RWPE1 (cell line): ENCODE measurements at regions not wholly inside any gene's neighbourhood (a gene's known extent, or its start where the extent isn't known, plus 50 kb on each side); places are given as distances from the start of the nearest gene placed in this dataset.
"Not testable (repeated sequence)": the region's sequence is repeated elsewhere in the genome, so short reads cannot be mapped to it uniquely, and the experiment has no call there.

Experiments
- CTCF ChIA-PET: fragments of 350-600 bp; sonication (Branson Sonifier 250); formaldehyde crosslinking; extraction: SDS; loops from one replicate; lab custom pipeline; 2021; lab: Yijun Ruan, JAX
- POLR2A ChIA-PET: fragments of 400-600 bp; formaldehyde crosslinking; extraction: SDS; loops from one replicate; lab custom pipeline; 2020; ENCODE audit warnings: antibody characterized with exemption; ENCODE audit not compliant: low non-redundant PET; lab: Yijun Ruan, JAX
- DNase-seq: peaks from one replicate; pipeline ENCODE4 v3.0.0; 2012; ENCODE audit warnings: low spot score
- H3K27ac ChIP-seq: fragments of 450-650 bp; 2 replicates; pipeline ENCODE4 v1.5.1; 2017
- TF ChIP-seq, protein P1 (sequence below): fragments of 450-650 bp; conservative IDR thresholded peaks from 2 replicates; pipeline ENCODE4 v1.5.1; 2017; ENCODE audit warnings: low read depth, mild to moderate bottlenecking

DNA sequence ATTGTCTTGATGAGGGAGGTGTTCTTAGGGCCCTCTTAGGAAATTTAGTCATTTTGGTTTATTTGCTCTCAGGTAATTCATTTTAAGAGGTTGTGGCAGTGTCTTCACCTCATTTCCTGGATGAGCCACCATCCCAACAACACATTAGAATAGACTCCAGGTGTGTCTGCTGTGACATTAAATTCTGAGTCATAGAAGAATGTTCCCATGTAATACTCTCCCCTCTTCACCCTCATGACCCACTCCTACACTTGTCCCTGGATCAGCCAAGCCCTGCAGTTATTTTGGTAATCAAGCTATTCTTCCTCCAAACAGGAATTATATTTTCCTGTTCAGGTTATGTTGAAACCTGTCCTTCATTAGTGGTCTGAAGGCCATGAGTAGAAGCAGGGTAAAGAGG lies 944.1 kb downstream of the SORCS3 start:
- peak; percentile 13 for DNase-seq
- ChIA-PET POLR2A (no interaction called here), CTCF (no interaction called here)
- H3K27ac ChIP-seq = no peak overlapping the region
- TF ChIP-seq, protein P1, sequence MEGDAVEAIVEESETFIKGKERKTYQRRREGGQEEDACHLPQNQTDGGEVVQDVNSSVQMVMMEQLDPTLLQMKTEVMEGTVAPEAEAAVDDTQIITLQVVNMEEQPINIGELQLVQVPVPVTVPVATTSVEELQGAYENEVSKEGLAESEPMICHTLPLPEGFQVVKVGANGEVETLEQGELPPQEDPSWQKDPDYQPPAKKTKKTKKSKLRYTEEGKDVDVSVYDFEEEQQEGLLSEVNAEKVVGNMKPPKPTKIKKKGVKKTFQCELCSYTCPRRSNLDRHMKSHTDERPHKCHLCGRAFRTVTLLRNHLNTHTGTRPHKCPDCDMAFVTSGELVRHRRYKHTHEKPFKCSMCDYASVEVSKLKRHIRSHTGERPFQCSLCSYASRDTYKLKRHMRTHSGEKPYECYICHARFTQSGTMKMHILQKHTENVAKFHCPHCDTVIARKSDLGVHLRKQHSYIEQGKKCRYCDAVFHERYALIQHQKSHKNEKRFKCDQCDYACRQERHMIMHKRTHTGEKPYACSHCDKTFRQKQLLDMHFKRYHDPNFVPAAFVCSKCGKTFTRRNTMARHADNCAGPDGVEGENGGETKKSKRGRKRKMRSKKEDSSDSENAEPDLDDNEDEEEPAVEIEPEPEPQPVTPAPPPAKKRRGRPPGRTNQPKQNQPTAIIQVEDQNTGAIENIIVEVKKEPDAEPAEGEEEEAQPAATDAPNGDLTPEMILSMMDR = no peak

DNA sequence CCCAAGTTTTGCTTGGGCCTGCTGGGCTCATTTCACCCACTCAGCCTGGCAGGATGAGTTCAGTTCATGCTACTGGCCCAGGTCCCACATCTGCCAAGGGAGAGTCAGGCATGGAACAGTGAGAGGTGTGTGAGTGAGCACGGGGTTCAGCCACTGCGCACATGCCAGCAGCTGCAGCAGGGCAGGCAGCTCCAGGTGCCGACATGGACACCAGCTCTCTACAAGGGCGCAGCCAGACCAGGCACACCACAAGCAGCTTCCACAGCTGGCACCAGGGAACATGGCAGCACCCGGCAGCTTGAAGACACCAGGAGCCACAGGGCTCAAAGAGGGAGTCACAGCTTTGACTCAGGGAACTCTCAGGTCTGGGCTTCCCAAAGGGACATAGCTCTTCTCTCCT lies 938.0 kb downstream of the SORCS3 start:
- no peak overlapping the region for H3K27ac ChIP-seq
- CTCF ChIA-PET = interaction anchor here (0.6 kb wide), 1 partner anchor 749 kb away, joined by 4 read pairs; no protein-coding TSS in a partner anchor
- TF ChIP-seq, protein P1 = no peak
- POLR2A ChIA-PET = no interaction called here
- no peak for DNase-seq

DNA sequence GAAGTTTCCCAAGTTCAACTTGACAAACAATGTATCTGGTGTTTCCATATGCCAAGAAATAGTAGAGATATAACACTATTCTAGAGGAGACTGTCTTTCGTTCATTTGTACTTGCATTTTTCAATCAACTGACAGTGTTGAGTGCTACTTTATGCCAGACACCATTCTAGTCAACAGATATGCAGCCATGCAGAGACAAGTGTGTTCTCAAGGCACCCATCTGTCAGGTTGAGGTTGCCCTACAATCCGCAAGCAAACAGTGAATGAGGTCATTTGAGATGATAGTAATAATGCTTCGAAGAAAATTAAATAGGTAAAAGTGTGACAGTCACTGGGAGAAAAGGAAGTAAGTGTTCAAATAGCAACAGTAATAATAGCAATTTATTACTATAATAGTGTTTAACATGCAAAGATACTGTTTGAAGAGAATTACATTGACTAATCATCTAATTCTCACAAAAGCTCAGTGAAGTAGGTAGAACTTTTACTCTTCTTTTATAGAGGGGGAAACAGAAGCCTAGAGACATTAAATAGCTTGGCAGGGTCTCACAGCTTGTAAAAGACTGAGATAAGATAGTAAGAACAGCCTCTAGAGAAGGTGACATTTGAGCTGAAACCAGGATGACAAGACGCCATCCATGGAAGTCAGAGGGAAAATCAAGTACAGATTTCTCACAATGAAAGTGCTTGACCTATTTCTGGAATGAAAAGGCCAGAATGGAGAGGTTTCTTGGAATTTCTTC lies 936.9 kb downstream of the SORCS3 start:
- TF ChIP-seq, protein P1 = no peak
- ChIA-PET POLR2A (no interaction called here), CTCF (no interaction called here)
- DNase-seq = no peak
- H3K27ac ChIP-seq = no peak overlapping the region

DNA sequence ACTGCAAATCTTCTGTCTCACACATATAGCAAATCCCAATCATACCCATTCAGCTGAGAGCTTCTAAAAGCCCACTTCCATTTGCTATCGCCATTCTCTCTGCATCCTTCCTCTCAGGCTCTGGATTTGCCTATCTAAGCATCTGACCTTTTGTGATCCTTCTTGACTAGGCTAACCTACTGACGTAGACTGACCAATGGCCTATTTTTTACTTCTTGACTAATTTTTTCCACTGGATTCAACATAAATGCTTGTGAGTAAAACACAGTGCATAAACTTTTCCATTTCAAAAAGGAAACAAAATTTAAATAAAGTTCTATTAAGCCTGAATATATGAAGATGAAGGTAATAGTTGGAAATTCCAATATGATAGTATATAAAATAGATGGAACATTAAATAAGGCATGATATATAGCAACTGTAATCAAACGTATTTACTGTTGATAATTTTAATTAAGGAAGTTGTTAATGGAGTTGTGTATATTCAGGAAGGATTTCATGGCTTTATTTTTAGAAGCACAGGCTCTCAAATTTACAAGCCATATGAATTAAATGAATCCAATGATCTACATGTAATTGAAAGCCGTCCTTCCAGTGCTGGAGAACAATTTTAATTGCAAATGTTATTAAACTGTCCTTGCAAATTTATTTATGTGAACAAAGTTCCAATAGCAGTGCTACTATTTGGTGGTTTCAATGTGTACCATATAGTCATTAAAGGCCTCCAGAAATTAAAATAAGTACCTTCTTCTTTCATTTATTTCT lies 918.4 kb downstream of the SORCS3 start:
- DNase-seq = no peak
- CTCF ChIA-PET = interaction anchor here (0.9 kb wide), 1 partner anchor 8 kb away, joined by 3 read pairs; no protein-coding TSS in a partner anchor
- TF ChIP-seq, protein P1 = no peak
- POLR2A ChIA-PET = no interaction called here
- H3K27ac ChIP-seq = no peak overlapping the region

DNA sequence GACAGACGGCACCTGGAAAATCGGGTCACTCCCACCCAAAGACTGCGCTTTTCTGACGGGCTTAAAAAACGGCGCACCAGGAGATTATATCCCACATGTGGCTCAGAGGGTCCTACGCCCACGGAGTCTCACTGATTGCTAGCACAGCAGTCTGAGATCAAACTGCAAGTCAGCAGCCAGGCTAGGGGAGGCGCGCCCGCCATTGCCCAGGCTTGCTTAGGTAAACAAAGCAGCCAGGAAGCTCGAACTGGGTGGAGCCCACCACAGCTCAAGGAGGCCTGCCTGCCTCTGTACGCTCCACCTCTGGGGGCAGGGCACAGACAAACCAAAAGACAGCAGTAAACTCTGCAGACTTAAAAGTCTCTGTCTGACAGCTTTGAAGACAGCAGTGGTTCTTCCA lies 909.4 kb downstream of the SORCS3 start:
- POLR2A ChIA-PET, H3K27ac ChIP-seq, CTCF ChIA-PET, DNase-seq: not testable (repeated sequence)

DNA sequence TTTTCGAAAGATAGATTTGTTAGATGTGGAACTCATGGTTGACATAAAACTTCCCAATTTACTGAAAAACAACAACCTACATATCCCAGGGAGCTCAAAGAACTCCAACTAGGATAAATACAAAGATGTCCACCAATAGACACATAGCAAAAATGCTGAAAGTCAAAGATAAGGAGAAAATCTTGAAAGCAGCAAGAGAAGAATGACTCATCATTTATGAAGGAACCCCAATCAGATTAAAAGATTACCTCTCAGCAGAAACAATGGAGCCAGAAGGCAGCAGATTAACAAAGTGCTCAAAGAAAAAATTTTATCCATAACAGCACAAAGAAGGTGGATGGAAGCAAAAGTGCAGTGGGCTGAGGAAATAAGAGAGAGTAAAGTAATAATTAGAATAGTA lies 908.6 kb downstream of the SORCS3 start:
- TF ChIP-seq, protein P1 = no peak
- no peak overlapping the region for H3K27ac ChIP-seq
- CTCF ChIA-PET = no interaction called here
- POLR2A ChIA-PET = no interaction called here
- DNase-seq = no peak

DNA sequence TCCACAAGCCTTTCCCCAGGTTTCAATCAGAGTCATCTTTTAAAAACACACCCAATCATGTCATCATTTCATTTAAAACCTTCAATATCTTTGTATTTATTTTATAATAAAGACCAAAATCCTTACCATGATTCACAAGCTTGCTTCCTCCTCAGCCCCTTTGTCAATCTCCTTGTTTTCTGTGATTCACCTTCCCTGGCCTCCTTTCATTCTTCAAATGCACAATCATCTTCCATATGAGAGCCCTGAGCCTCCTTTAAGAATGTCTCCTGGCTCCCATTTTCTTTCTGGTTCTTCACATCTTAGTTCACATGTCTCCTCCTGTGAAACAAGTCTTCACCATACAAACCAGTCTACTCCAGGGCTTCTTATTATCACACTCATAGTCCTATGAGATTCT lies 904.0 kb downstream of the SORCS3 start:
- DNase-seq = no peak
- ChIA-PET CTCF (no interaction called here), POLR2A (no interaction called here)
- TF ChIP-seq, protein P1 = no peak
- no peak overlapping the region for H3K27ac ChIP-seq
